GM23338 (cell line): ENCODE measurements at regions not wholly inside any gene's neighbourhood (a gene's known extent, or its start where the extent isn't known, plus 50 kb on each side); places are given as distances from the start of the nearest gene placed in this dataset.

Experiments
- ZNF331 ChIP-seq: fragments of 250-450 bp; sonication (Bioruptor Pico); IDR thresholded peaks from 2 replicates; pipeline ENCODE4 v1.5.0; 2020; ENCODE audit warnings: low read depth, mild to moderate bottlenecking, moderate library complexity
- TF ChIP-seq, protein P1 (sequence below), 2 experiments: fragments of 200-600 bp in 1 of 2; sonication (generic) in 1 of 2; conservative IDR thresholded peaks; 2 replicates each; pipeline versions ENCODE4 v1.5.1 to v1.6.1; 2016 to 2017; ENCODE audit warnings: antibody characterized with exemption in 2 of 2, low read depth in 2 of 2, mild to moderate bottlenecking in 2 of 2, moderate library complexity in 1 of 2

GRCh38 chr9:8033794-8034193 is 234.2 kb upstream of the DMAC1 start:
- TF ChIP-seq, protein P1, sequence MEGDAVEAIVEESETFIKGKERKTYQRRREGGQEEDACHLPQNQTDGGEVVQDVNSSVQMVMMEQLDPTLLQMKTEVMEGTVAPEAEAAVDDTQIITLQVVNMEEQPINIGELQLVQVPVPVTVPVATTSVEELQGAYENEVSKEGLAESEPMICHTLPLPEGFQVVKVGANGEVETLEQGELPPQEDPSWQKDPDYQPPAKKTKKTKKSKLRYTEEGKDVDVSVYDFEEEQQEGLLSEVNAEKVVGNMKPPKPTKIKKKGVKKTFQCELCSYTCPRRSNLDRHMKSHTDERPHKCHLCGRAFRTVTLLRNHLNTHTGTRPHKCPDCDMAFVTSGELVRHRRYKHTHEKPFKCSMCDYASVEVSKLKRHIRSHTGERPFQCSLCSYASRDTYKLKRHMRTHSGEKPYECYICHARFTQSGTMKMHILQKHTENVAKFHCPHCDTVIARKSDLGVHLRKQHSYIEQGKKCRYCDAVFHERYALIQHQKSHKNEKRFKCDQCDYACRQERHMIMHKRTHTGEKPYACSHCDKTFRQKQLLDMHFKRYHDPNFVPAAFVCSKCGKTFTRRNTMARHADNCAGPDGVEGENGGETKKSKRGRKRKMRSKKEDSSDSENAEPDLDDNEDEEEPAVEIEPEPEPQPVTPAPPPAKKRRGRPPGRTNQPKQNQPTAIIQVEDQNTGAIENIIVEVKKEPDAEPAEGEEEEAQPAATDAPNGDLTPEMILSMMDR (conservative IDR thresholded peaks at IDR 0.05; ENCODE audit: low read depth in 2 of 2): no peak
- no peak for TF ChIP-seq ZNF331 (CRISPR knock-in tag)
